PC-9 (cell line): ENCODE measurements at regions not wholly inside any gene's neighbourhood (a gene's known extent, or its start where the extent isn't known, plus 50 kb on each side); places are given as distances from the start of the nearest gene placed in this dataset.

Source experiments
- BruUV-seq: library from RNA; stranded (reverse); fragments of 400-500 nt; replicated peaks from 2 replicates; lab custom pipeline; 2021; lab: Mats Ljungman, UMichigan
- CTCF ChIA-PET: fragments of 300-600 bp; sonication (Branson Sonifier 250); formaldehyde crosslinking; loops from one replicate; lab custom pipeline; 2022; ENCODE audit warnings: antibody characterized with exemption; lab: Charles Lee
- POLR2A ChIA-PET: fragments of 300-600 bp; sonication (Branson Sonifier 250); formaldehyde crosslinking; loops from one replicate; lab custom pipeline; 2022; ENCODE audit warnings: antibody characterized with exemption; ENCODE audit not compliant: unreplicated experiment; lab: Charles Lee
- DNase-seq, 2 experiments: peaks; one replicate each; pipeline versions ENCODE4 v3.0.0 to v3.0.0-alpha.2; 2015 to 2022; ENCODE audit warnings: mixed read lengths in 1 of 2
- H2AFZ ChIP-seq: fragments of 200-600 bp; sonication (generic); 2 replicates; pipeline ENCODE4 v1.8.1; 2017; ENCODE audit warnings: antibody characterized with exemption
- H3F3A ChIP-seq: fragments of 200-600 bp; sonication (generic); 2 replicates; pipeline ENCODE4 v1.8.1; 2017; ENCODE audit warnings: antibody characterized with exemption, mild to moderate bottlenecking, low read depth; ENCODE audit not compliant: insufficient read depth
- H3K27ac ChIP-seq: fragments of 200-600 bp; sonication (generic); 2 replicates; pipeline ENCODE4 v1.6.1; 2016; ENCODE audit warnings: mixed run types
- H3K27me3 ChIP-seq: fragments of 200-600 bp; sonication (generic); 2 replicates; pipeline ENCODE4 v1.6.1; 2016; ENCODE audit warnings: low read depth, mixed run types; ENCODE audit not compliant: insufficient read depth
- H3K36me3 ChIP-seq: fragments of 200-600 bp; sonication (generic); 2 replicates; pipeline ENCODE4 v1.6.1; 2016; ENCODE audit warnings: low read depth, mixed run types
- H3K4me1 ChIP-seq: fragments of 200-600 bp; sonication (generic); replicated peaks from 2 replicates; pipeline ENCODE4 v1.6.1; 2016; ENCODE audit warnings: mixed run types; ENCODE audit not compliant: insufficient read depth
- H3K4me2 ChIP-seq: fragments of 200-600 bp; sonication (generic); 2 replicates; pipeline ENCODE4 v1.6.1; 2017; ENCODE audit warnings: mixed run types
- H3K4me3 ChIP-seq: fragments of 200-600 bp; sonication (generic); 2 replicates; pipeline ENCODE4 v1.6.1; 2016; ENCODE audit warnings: mixed run types
- H3K79me2 ChIP-seq: fragments of 200-600 bp; sonication (generic); 2 replicates; pipeline ENCODE4 v1.6.1; 2017; ENCODE audit warnings: low read depth, mixed run types
- H3K9me2 ChIP-seq: fragments of 200-600 bp; sonication (generic); 2 replicates; pipeline ENCODE4 v1.8.1; 2017; ENCODE audit warnings: mild to moderate bottlenecking; ENCODE audit not compliant: insufficient read depth
- H3K9me3 ChIP-seq: fragments of 200-600 bp; sonication (generic); 2 replicates; pipeline ENCODE4 v1.8.1; 2016; ENCODE audit warnings: low read depth; ENCODE audit not compliant: insufficient read depth
- H4K20me1 ChIP-seq: fragments of 200-600 bp; sonication (generic); 2 replicates; pipeline ENCODE4 v1.8.1; 2017; ENCODE audit not compliant: insufficient read depth
- CTCF ChIP-seq: fragments of 200-600 bp; sonication (generic); conservative IDR thresholded peaks from 2 replicates; pipeline ENCODE4 v1.6.1; 2017; ENCODE audit warnings: mixed run types, antibody characterized with exemption, mild to moderate bottlenecking, moderate library complexity
- EZH2 ChIP-seq: fragments of 200-600 bp; sonication (generic); IDR thresholded peaks from 2 replicates; pipeline ENCODE4 v1.8.0; 2017; ENCODE audit warnings: antibody characterized with exemption, low read depth
- intact Hi-C: fragments of 100-400 bp; cut with micrococcal nuclease; formaldehyde crosslinking; loops from one replicate; pipeline ENCODE4 v1.10.0; 2022; ENCODE audit not compliant: unreplicated experiment

- DNase-seq = no peak
- no TSS peak for BruUV-seq
- TF ChIP-seq CTCF (no peak), EZH2 (no peak)
- Histone ChIP-seq H4K20me1 (peaks cover 9% of the 10 kb centered on the region; the same call in 1 of the 2 replicates), H3K4me1 (no peaks in the 10 kb centered on the region), H3K9me3 (no peaks in the 10 kb centered on the region), H3K27me3 (no peaks in the 10 kb centered on the region), H3K4me3 (no peak overlapping the region), H2AFZ (no peak overlapping the region), H3K9me2 (no peaks in the 10 kb centered on the region), H3K4me2 (no peak overlapping the region), H3F3A (no peaks in the 10 kb centered on the region), H3K27ac (no peak overlapping the region), H3K36me3 (no peaks in the 10 kb centered on the region), H3K79me2 (no peaks in the 10 kb centered on the region)
- POLR2A ChIA-PET = no interaction called here
- intact Hi-C loops = no loop called here
- CTCF ChIA-PET = no interaction called here
Measured at GRCh38 chr11:71201936-71202597, 50.3 kb downstream of the SHANK2 start.

- ChIA-PET POLR2A (no interaction called here), CTCF (no interaction called here)
- intact Hi-C loops = no loop called here
- Histone ChIP-seq H3F3A (no peaks in the 10 kb centered on the region), H3K79me2 (no peaks in the 10 kb centered on the region), H3K27me3 (no peaks in the 10 kb centered on the region), H3K4me3 (no peak overlapping the region), H3K9me2 (no peaks in the 10 kb centered on the region), H2AFZ (no peak overlapping the region), H3K9me3 (no peaks in the 10 kb centered on the region), H3K4me1 (no peaks in the 10 kb centered on the region), H4K20me1 (peaks cover 13% of the 10 kb centered on the region; the same call in 1 of the 2 replicates), H3K27ac (no peak overlapping the region), H3K4me2 (no peak overlapping the region), H3K36me3 (no peaks in the 10 kb centered on the region)
- TF ChIP-seq CTCF (no peak), EZH2 (no peak)
- BruUV-seq = no TSS peak
- no peak for DNase-seq
Measured at GRCh38 chr11:71201231-71201630, 51.1 kb downstream of the SHANK2 start.

GRCh38 chr11:71200761-71201160 lies 51.6 kb downstream of the SHANK2 start:
- BruUV-seq = no TSS peak
- Histone ChIP-seq H4K20me1 (peaks cover 15% of the 10 kb centered on the region; the same call in 1 of the 2 replicates), H3F3A (no peaks in the 10 kb centered on the region), H3K4me2 (no peak overlapping the region), H3K27me3 (no peaks in the 10 kb centered on the region), H3K9me3 (no peaks in the 10 kb centered on the region), H3K36me3 (no peaks in the 10 kb centered on the region), H3K4me1 (no peaks in the 10 kb centered on the region), H2AFZ (no peak overlapping the region), H3K4me3 (no peak overlapping the region), H3K79me2 (no peaks in the 10 kb centered on the region), H3K9me2 (no peaks in the 10 kb centered on the region), H3K27ac (no peak overlapping the region)
- POLR2A ChIA-PET = no interaction called here
- CTCF ChIA-PET = no interaction called here
- no peak for DNase-seq
- intact Hi-C loops = no loop called here
- TF ChIP-seq CTCF (no peak), EZH2 (no peak)
